Gastroesophageal sphincter (tissue), 4 donors: ENCODE measurements at regions not wholly inside any gene's neighbourhood (a gene's known extent, or its start where the extent isn't known, plus 50 kb on each side); places are given as distances from the start of the nearest gene placed in this dataset.

Source experiments
- ATAC-seq: fragments of 150-250 bp; one replicate; pipeline ENCODE4 v1.9.1; 2016; ENCODE audit warnings: mild to moderate bottlenecking, moderate library complexity
- H3K27ac ChIP-seq, 4 donors: fragments of 200-600 bp; sonication (generic) in 3 of 4; 1 replicate in 3 of 4; 2 replicates in 1 of 4; pipeline ENCODE4 v1.5.1; 2016 to 2019
- H3K27me3 ChIP-seq: fragments of 200-600 bp; sonication (generic); one replicate; pipeline ENCODE4 v1.5.1; 2019
- H3K36me3 ChIP-seq, 2 donors: fragments of 200-600 bp; sonication (generic); one replicate each; pipeline ENCODE4 v1.5.1; 2019; ENCODE audit warnings: control low read depth in 1 of 2
- H3K4me1 ChIP-seq, 3 donors: fragments of 200-600 bp; sonication (generic); 1 replicate in 2 of 3; 2 replicates in 1 of 3; pipeline ENCODE4 v1.5.1; 2016 to 2019; ENCODE audit warnings: control low read depth in 2 of 3
- H3K4me3 ChIP-seq, 2 donors: fragments of 200-600 bp; sonication (generic); one replicate each; pipeline ENCODE4 v1.5.1; 2019; ENCODE audit warnings: mild to moderate bottlenecking in 1 of 2, moderate library complexity in 1 of 2
- H3K9me3 ChIP-seq, 3 donors: fragments of 200-600 bp; sonication (generic); one replicate each; pipeline ENCODE4 v1.5.1; 2017 to 2019; ENCODE audit warnings: control low read depth in 2 of 3
- EP300 ChIP-seq: sonication (generic); formaldehyde crosslinking; IDR thresholded peaks from one replicate; pipeline ENCODE4 v1.6.1; 2017; ENCODE audit warnings: antibody characterized with exemption, mild to moderate bottlenecking
- POLR2A ChIP-seq, 2 donors: fragments of 450-650 bp; IDR thresholded peaks; one replicate each; pipeline ENCODE4 v1.6.1; 2017; ENCODE audit warnings: antibody characterized with exemption in 2 of 2, mild to moderate bottlenecking in 2 of 2, moderate library complexity in 1 of 2
- POLR2AphosphoS5 ChIP-seq: sonication (generic); formaldehyde crosslinking; IDR thresholded peaks from one replicate; pipeline ENCODE4 v1.6.1; 2017; ENCODE audit warnings: antibody characterized with exemption
- whole genome bisulfite sequencing, 2 donors: methylation state at CpG; one replicate each; pipeline ENCODE4 v1.1.5; 2018; ENCODE audit warnings: low coverage in 1 of 2; 5-methylcytosine and 5-hydroxymethylcytosine counted together
- TF ChIP-seq, protein P1 (sequence below), 4 experiments: fragments of 200-600 bp in 2 of 4; fragments of 450-650 bp in 2 of 4; sonication (generic) in 1 of 4; IDR thresholded peaks; one replicate each; pipeline ENCODE4 v1.5.1; 2017 to 2019; ENCODE audit warnings: antibody characterized with exemption in 4 of 4, mild to moderate bottlenecking in 2 of 4, moderate library complexity in 2 of 4

- Histone ChIP-seq H3K36me3 (no peaks in the 10 kb centered on the region), H3K4me3 (no peak overlapping the region), H3K27me3 (no peaks in the 10 kb centered on the region), H3K27ac (peak overlapping the region in 1 of 4 donors; percentile 2), H3K4me1 (peaks cover 0 to 13% (median 0%) of the 10 kb centered on the region in 3 donors), H3K9me3 (no peaks in the 10 kb centered on the region)
- ATAC-seq: no peak
- WGBS, 2 donors: 3 to 68% methylated on average over 2 of the region's 2 CpGs
- no peak for TF ChIP-seq EP300
- TF ChIP-seq POLR2A (IDR thresholded peaks at IDR 0.05): no peak
- no peak for TF ChIP-seq POLR2AphosphoS5
- TF ChIP-seq, protein P1, sequence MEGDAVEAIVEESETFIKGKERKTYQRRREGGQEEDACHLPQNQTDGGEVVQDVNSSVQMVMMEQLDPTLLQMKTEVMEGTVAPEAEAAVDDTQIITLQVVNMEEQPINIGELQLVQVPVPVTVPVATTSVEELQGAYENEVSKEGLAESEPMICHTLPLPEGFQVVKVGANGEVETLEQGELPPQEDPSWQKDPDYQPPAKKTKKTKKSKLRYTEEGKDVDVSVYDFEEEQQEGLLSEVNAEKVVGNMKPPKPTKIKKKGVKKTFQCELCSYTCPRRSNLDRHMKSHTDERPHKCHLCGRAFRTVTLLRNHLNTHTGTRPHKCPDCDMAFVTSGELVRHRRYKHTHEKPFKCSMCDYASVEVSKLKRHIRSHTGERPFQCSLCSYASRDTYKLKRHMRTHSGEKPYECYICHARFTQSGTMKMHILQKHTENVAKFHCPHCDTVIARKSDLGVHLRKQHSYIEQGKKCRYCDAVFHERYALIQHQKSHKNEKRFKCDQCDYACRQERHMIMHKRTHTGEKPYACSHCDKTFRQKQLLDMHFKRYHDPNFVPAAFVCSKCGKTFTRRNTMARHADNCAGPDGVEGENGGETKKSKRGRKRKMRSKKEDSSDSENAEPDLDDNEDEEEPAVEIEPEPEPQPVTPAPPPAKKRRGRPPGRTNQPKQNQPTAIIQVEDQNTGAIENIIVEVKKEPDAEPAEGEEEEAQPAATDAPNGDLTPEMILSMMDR (IDR thresholded peaks at IDR 0.05): no peak
Measured at GRCh38 chr4:138487230-138487629, 245.1 kb upstream of the SLC7A11 start.

DNA sequence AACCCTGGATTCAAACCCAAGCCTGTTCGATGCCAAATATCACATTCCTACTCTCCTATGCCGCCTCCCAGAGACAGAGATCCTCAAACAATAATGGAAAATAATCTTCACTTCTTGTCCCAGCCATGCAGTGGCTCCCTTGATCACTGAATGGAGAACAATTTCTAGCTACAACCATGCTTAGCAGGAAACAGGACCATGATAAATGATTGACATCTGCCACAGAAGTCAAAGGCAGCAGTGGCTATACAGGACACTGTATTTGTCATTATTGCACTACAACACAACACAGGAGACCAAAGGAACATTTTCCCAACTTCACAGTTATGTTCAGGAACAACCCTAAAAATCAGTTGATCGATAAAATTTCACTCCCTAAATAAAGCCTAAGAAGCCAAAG, 243.3 kb upstream of the SLC7A11 start:
- H3K27ac ChIP-seq: no peak overlapping the region
- H3K4me1 ChIP-seq: peaks cover 0 to 13% (median 0%) of the 10 kb centered on the region in 3 donors
- 90 to 91% methylated on average over 3 of the region's 3 CpGs for WGBS, 2 donors
- no peak for TF ChIP-seq POLR2A (IDR thresholded peaks at IDR 0.05)
- TF ChIP-seq, protein P1 (IDR thresholded peaks at IDR 0.05): no peak
- no peak for TF ChIP-seq POLR2AphosphoS5
- no peak for TF ChIP-seq EP300
- ATAC-seq: no peak
- no peaks in the 10 kb centered on the region for H3K9me3 ChIP-seq
- H3K36me3 ChIP-seq: no peaks in the 10 kb centered on the region
- no peaks in the 10 kb centered on the region for H3K27me3 ChIP-seq
- H3K4me3 ChIP-seq: no peak overlapping the region

DNA sequence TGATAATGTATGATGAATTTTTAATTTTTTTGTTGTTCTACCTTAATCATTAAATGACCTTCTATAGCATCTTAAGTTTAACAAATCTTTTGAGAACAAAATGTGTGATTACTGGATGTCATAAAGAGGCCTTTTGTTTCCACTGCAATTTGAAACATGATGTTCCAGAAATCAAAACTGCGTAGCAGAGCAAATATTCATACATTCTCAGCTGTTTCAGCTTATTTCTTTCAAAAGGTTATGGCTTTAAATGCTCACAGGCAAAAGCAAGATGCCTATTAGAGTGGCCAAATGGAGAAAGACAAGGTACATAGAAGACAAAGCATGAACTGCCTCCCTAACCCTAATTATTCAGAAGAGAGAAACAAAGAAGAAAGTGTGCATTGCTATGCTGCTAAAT, 233.0 kb upstream of the SLC7A11 start:
- 75 to 88% methylated on average over 1 of the region's 1 CpG for WGBS, 2 donors
- Histone ChIP-seq H3K27me3 (no peaks in the 10 kb centered on the region), H3K9me3 (no peaks in the 10 kb centered on the region), H3K36me3 (no peaks in the 10 kb centered on the region), H3K4me3 (no peak overlapping the region), H3K27ac (no peak overlapping the region), H3K4me1 (no peaks in the 10 kb centered on the region)
- TF ChIP-seq, protein P1 (IDR thresholded peaks at IDR 0.05): no peak
- TF ChIP-seq POLR2A (IDR thresholded peaks at IDR 0.05) (no peak), EP300 (no peak), POLR2AphosphoS5 (no peak)
- ATAC-seq: no peak

DNA sequence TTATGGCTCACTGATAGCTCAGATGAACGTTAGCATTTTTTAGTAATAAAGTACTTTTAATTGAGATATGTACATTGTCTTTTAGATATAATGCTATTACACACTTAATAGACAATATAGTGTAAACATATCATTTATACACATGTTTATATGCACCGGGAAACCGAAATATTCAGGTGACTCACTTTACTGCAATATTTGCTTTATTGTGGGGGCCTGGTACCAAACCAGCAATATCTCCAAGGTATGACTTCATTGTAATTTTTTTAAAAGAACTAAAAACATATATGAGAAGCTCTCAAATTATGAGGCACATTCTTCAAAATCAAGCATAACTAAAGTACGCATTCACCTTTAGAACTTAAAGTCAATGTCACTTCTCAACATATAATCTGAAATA, 231.2 kb upstream of the SLC7A11 start:
- Histone ChIP-seq H3K27ac (no peak overlapping the region), H3K27me3 (no peaks in the 10 kb centered on the region), H3K36me3 (no peaks in the 10 kb centered on the region), H3K9me3 (no peaks in the 10 kb centered on the region), H3K4me3 (no peak overlapping the region), H3K4me1 (no peaks in the 10 kb centered on the region)
- no peak for TF ChIP-seq POLR2AphosphoS5
- TF ChIP-seq, protein P1 (IDR thresholded peaks at IDR 0.05): no peak
- no peak for TF ChIP-seq EP300
- no peak for TF ChIP-seq POLR2A (IDR thresholded peaks at IDR 0.05)
- no peak for ATAC-seq
- WGBS, 2 donors: 89 to 91% methylated on average over 4 of the region's 4 CpGs

GRCh38 chr4:138460477-138461414, 218.6 kb upstream of the SLC7A11 start:
- ATAC-seq: no peak
- Histone ChIP-seq H3K4me1 (no peaks in the 10 kb centered on the region), H3K27me3 (no peaks in the 10 kb centered on the region), H3K36me3 (no peaks in the 10 kb centered on the region), H3K27ac (no peak overlapping the region), H3K4me3 (no peak overlapping the region), H3K9me3 (no peaks in the 10 kb centered on the region)
- WGBS, 2 donors: 77 to 81% methylated on average over 6 of the region's 6 CpGs
- TF ChIP-seq, protein P1 (IDR thresholded peaks at IDR 0.05): no peak
- TF ChIP-seq POLR2A (IDR thresholded peaks at IDR 0.05) (no peak), EP300 (no peak), POLR2AphosphoS5 (no peak)
